HG02678 (cell line): ENCODE measurements at regions not wholly inside any gene's neighbourhood (a gene's known extent, or its start where the extent isn't known, plus 50 kb on each side); places are given as distances from the start of the nearest gene placed in this dataset.

ENCODE experiments used
- ATAC-seq: cut with Tn5 transposase; IDR thresholded peaks from one replicate; pipeline ENCODE4 v1.9.1; 2021; ENCODE audit warnings: mild to moderate bottlenecking, moderate library complexity; ENCODE audit not compliant: unreplicated experiment

- no peak for ATAC-seq
Observed at GRCh38 chr17:53193044-53193443, 629.7 kb upstream of the KIF2B start.

GRCh38 chr17:53191878-53192277 lies 630.8 kb upstream of the KIF2B start:
- ATAC-seq, result no peak

- ATAC-seq, result no peak
Observed at GRCh38 chr17:53186001-53186400, 636.7 kb upstream of the KIF2B start.

GRCh38 chr17:53176629-53177028 lies 646.1 kb upstream of the KIF2B start:
- no peak for ATAC-seq

GRCh38 chr17:53168413-53168812 lies 654.3 kb upstream of the KIF2B start:
- ATAC-seq, result no peak

- ATAC-seq, result no peak
Observed at GRCh38 chr17:53166731-53167130, 656.0 kb upstream of the KIF2B start.

- no peak for ATAC-seq
Observed at GRCh38 chr17:53150101-53150698, 672.5 kb upstream of the KIF2B start.

GRCh38 chr17:53149316-53149715 lies 673.4 kb upstream of the KIF2B start:
- no peak for ATAC-seq

GRCh38 chr17:53148058-53148457 lies 674.7 kb upstream of the KIF2B start:
- ATAC-seq, result no peak

GRCh38 chr17:53142890-53143289 lies 679.8 kb upstream of the KIF2B start:
- ATAC-seq, result no peak

GRCh38 chr17:53141731-53142130 lies 681.0 kb upstream of the KIF2B start:
- ATAC-seq, result no peak

GRCh38 chr17:53141280-53141679 lies 681.4 kb upstream of the KIF2B start:
- ATAC-seq, result no peak

- no peak for ATAC-seq
Observed at GRCh38 chr17:53137869-53138268, 684.9 kb upstream of the KIF2B start.

GRCh38 chr17:53135969-53136368 lies 686.8 kb upstream of the KIF2B start:
- ATAC-seq, result no peak

GRCh38 chr17:53134548-53134947 lies 688.2 kb upstream of the KIF2B start:
- ATAC-seq, result no peak

GRCh38 chr17:53133876-53134275 lies 688.9 kb upstream of the KIF2B start:
- ATAC-seq, result no peak

- ATAC-seq, result no peak
Observed at GRCh38 chr17:53129863-53130262, 692.9 kb upstream of the KIF2B start.

GRCh38 chr17:53127331-53127730 lies 695.4 kb upstream of the KIF2B start:
- no peak for ATAC-seq

GRCh38 chr17:53122966-53123365 lies 699.8 kb upstream of the KIF2B start:
- ATAC-seq, result no peak

- ATAC-seq, result no peak
Observed at GRCh38 chr17:53119773-53120172, 703.0 kb upstream of the KIF2B start.

GRCh38 chr17:53118948-53119347 lies 703.8 kb upstream of the KIF2B start:
- no peak for ATAC-seq

- no peak for ATAC-seq
Observed at GRCh38 chr17:53106886-53107285, 715.8 kb upstream of the KIF2B start.

- no peak for ATAC-seq
Observed at GRCh38 chr17:53101706-53102105, 721.0 kb upstream of the KIF2B start.
